Left lobe of liver (tissue), 2 donors: ENCODE measurements at regions not wholly inside any gene's neighbourhood (a gene's known extent, or its start where the extent isn't known, plus 50 kb on each side); places are given as distances from the start of the nearest gene placed in this dataset.

Source experiments
- ATAC-seq: fragments of 200-7000 bp; cut with Tn5 transposase; one replicate; pipeline ENCODE4 v1.9.1; 2020; ENCODE audit warnings: mild to moderate bottlenecking, moderate library complexity
- DNase-seq: peaks from one replicate; pipeline ENCODE4 v3.0.0-alpha.2; 2020; ENCODE audit warnings: low spot score
- donor health status: DM: no; HTN: no; CAD: no; lungs with moderate emphysema.
- donor health status: DM: no; HTN: yes; CAD: no.

DNA sequence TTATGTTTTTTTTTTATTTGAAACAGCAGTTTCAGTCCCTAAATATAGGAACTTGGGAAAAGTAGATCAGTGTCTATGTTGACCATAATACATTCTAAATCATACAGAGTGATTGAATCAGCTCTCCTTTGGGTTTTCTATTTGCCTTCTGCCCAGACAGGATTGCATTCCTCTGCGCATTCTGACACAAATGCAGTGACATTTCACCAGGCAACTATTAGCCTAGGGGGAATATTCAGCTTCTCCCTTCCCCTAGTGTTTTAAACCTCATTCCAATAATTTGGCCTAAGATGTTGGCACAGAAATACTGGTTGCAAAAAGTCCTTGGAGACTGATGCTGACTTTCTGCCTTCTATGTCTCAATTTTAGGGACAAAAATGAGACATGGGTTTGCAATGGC is 172.8 kb downstream of the PTGER3 start:
- ATAC-seq: no peak
- DNase-seq: no peak

DNA sequence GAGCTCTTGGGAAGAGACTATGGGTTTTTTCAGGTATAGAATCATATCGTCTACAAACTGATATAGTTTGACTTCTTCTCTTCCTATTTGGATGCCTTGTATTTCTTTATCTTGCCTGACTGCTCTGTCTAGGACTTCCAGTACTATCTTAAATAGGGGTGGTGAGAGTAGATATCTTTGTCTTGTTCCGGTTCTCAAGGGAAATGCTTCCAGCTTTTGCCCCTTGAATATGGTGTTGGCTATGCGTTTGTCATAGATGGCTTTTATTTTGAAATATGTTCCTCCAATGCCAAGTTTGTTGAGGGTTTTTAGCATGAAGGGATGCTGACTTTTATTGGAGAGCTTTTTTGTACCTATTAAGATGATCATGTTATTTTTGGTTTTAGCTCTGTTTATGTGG is 170.3 kb downstream of the PTGER3 start:
- DNase-seq: no peak
- no peak for ATAC-seq

DNA sequence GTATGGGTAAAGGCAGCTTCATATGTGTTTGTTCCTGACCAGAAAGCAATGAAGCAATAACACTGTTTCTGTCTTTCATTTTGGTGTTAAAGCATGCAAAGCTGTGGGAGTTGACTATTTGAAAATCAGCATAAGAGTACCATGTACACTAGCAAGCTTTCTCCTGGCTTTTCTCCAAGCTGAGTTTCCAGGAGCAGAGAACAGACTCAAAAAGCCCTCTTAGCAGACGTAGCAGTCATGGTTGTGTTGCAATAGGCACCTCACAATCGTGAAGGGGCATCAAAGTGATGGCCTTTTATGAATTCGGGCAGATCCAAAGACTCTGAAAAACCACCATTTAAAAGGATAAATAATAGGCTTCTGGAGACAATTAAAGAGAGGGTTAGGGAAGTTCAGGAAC is 159.7 kb downstream of the PTGER3 start:
- DNase-seq: no peak
- no peak for ATAC-seq

DNA sequence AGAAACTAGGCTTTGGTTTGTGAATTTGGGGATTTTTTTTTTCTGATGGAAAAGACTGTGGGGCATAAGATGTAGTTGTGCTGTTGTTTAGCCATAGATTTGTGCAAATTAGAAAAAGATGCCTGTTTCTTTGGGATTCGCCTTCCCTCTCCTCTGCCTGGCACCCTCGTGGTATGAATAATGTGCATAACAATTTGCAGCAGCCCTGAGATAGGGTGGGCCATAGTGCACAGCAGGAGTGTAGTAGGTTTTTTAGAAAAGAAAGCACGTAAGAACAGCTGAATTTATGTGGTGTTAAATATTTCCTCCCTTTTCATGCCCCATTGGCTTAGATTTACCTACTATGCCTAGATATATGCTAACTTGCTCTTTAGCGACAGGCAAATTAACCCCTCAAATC is 158.9 kb downstream of the PTGER3 start:
- ATAC-seq: no peak
- no peak for DNase-seq

DNA sequence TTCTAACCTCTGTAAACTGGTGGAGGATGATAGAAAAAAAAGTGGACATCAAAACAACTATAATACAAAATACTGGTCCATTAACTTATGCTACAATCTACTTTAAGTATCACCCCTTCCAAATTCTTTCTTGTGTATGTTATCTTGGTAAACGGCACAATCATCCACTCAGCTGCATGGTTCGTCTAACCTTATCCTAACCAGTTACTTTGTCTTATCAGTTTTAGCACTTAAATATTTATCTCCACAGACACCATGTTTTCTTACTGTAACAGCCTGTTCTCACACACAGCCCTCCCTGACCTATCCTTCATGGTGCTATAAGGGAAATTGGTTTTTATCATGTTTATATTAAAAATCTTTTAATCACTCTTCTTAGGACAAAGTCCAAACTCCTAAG is 157.2 kb downstream of the PTGER3 start:
- no peak for DNase-seq
- ATAC-seq: no peak

DNA sequence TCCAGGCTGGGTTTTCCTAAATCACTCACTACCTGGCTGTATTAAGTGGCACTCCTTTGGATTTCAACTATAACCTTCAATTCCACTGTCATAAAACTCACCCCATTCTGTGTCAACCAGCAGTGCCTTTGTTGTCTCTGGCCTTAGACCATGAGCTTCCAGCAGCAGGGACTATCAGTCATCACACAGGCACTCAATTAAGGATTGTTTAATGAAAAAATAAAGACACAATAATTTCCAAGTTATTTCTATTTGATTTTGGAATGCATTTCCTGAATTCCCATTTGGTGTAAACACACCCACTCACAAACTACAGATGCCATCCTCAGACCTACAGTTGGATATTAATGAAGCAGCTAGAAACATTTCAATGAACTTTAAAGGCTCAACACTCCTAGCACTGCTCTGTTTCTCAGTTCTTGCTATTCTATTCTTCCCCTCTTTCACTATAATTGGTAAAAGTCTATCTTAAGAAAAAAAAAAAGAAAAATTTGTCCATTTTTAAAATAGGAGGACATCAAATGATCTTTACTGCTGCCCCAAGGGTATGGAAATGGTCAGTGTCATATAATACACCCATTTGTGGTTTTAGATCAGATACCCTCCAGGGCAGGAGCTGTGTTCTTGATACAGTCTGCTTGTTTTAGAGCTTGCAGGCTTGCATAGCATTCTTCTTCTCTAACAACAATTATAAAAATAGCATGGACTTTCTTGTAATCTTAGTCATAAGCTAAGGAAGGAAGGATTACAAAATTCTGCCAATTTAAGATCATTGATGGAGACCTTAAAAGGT is 156.4 kb downstream of the PTGER3 start:
- no peak for ATAC-seq
- DNase-seq: no peak

DNA sequence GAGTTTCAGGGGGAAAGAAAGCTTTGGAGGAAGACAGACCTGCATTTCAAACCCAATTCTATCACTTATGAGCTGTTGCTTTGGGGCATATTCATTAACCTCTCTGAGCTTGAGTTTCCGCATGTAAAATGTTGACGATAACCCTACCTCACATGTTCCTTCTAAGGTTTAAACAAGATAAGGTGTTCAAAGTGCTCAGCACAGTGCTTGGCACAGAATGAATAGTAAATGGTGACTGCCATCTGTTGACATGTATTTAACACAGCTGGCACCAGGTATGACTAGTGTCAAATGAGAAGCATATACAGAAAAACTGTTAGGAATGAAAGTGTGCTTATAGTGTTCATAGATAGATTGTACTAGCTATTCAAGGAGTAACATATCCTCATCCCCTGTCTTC is 155.5 kb downstream of the PTGER3 start:
- no peak for DNase-seq

DNA sequence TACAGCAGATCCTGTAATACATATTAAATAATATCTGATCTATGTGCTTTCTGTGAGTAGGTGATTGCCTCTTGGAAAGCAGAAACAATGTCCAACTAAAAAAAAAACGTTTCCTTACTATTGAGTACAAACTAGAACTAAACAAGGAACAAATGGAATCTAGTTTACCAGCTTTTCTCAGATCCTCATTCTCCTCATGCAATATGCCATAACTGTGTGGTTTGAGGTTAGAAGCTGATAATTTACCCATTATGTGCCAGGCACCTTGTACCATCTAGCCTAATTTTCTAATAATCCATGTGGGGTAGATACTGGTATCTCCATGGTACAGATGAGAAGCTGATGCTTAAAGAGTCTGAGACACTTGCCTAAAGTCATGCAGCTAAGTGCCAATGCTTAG is 154.7 kb downstream of the PTGER3 start:
- no peak for ATAC-seq
- DNase-seq: no peak

More for the DNA sequence above, 155.5 kb downstream of the PTGER3 start:
- ATAC-seq: no peak

DNA sequence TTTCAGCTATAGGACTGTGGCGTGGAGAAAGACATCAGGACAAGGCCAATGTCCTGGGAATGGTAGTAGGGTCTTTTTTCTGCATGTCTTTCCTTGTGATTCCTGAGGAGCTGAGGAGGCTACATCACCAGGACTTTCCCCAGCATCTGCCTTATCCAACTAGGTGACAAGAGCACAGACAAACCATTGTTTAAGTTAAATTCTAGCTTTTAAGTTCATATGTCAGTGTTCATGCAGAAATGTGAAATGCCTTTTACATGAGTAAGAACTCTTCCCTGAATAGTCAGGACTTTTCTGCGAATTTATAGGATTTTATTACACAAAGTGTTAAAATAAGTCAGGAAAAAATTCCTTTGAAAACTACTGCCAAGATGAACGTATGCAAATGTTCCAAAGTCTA is 154.2 kb downstream of the PTGER3 start:
- no peak for ATAC-seq
- no peak for DNase-seq

DNA sequence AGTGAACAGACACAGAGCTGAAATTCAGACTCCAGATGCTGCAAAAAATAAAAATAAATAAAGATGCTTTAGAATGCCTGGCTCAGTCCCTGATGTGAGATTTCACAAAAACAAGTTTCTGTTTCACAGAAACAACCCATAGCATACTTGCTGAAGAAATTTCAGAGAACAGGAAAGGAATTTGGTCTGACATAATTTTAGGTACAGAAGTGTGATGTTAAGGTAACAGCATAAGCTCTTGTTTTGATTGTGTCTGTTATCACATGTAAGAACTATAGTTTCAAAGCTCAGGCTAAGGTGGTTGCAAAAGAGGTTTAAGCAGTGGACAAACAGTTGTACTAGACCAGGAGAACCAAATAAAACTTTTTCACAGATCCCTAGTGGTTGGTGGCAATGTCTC is 152.1 kb downstream of the PTGER3 start:
- ATAC-seq (no peak), DNase-seq (no peak)

DNA sequence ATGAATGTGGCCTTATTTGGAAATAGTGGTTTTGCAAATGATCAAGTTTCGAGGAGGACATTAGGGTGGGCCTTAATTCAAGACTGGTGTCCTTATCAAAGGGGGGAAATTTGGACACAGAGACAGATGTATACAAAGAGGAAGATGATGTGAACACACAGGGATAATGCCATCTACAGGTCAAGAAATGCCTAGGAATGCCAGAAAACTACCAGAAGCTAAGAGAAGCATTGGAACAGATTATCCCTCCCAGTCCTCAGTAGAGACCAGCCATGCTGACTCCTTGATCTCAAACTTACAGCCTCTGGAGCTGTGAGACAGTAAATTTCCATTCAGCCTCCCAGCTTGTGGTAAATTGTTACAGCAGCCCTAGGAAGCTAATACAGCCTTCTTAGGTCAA is 151.4 kb downstream of the PTGER3 start:
- DNase-seq: no peak
- no peak for ATAC-seq

DNA sequence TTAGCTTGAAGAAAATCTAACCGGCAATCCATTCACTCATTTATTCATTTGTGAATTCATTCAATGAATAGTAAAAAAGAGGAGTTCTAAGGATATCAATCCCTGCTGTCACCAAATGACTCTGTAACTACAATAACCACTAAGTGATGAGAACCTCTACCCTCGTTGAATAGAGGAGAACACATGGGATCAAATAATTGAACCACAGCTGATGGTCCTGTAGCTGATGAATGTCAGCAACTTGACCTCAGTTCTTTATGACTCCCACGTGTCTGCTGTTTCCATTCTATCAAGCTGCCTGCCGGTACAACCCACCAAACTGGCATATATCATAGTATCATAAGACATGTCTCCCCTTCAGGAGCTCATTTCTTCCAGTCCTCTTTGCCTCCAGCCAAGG is 150.3 kb downstream of the PTGER3 start:
- no peak for ATAC-seq
- no peak for DNase-seq

DNA sequence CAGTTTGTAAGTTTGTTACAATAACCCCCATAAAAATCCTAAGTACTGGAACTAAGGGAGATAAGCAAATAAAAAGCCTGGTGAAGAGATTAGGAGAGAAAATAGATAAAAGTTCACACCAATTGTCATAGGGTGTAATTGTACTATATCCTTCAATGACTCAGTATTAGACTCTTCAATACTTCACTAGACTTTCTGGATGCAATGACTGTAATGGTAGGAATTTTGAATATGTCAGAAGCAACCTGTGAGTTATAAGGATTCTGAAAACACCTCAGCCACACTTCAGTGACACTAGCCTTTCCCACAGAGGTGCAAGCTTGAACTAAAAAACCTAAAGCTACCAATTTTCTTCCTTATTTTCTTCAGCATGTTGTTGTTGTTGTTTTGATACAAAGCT is 147.9 kb downstream of the PTGER3 start:
- ATAC-seq (no peak), DNase-seq (no peak)

DNA sequence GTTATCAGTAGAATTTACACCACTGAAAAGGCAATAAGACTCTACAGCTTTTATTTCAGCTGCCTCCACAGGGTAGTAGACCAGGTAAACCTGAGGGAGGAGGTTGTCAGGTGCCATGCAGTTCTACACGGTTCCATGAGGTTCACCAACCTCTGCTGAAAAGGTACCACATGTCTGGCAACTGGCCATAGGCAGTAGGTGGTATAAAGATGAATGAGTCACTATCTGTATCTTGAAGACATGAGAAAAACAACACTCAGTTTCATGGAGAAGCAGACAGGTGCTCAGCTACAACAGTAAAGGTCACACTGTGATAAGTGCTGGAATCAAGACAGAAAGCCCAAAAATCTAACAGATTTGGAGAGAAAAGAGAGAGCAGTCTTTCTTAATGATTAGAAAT is 145.4 kb downstream of the PTGER3 start:
- ATAC-seq: no peak
- DNase-seq: no peak

DNA sequence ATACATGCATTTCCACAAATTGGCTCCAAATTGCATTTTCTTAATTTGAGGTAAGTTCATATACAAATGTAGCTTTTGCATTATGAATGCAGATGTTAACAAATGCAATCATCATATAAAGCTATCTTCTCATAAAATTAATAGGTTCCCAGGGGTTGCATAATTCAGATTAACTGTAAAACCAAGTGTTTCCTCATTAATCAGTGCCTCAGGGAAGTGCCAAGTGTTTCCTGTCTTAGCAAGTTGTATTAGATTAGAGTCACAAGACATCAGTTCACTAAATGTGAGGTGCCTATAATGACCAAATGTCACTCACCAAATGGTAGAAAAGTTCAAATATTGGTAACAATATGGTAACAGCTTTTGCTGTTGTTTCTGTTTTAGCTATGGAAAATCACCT is 140.8 kb downstream of the PTGER3 start:
- ATAC-seq: no peak
- no peak for DNase-seq

DNA sequence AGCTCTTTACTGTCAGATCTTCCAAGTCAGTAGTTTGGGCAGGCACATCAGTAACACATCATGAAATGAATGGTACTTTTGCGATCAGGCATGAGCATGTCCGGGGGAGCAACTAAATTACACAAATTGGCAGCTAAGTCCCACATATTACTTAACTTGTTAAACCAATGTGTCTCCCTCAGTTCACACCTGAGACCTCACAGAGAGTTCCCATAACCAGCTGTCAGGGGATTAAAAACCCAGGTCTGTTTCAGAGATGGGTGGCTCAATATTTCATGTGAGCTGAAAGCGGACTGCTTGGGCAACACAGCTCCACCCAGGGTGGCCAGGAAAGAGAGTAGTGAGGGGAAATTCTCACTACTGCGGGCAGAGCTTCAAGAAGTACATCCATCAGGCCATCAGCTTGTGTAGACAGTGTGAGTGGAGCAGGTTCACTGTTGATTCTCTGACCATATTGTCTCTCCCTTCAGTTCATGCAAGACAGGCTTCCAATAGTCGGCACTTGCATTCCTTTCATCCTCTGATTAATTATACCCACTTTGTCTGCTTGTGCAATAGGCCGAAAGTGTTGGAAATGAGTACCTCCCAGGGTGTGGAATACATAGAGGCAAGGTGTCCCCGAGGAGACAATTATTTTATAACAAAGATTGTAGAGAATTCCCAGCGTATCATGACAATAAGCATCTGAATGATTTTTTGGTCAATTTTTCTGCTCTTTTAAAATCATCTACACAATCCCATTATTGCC is 139.9 kb downstream of the PTGER3 start:
- ATAC-seq (no peak), DNase-seq (no peak)

DNA sequence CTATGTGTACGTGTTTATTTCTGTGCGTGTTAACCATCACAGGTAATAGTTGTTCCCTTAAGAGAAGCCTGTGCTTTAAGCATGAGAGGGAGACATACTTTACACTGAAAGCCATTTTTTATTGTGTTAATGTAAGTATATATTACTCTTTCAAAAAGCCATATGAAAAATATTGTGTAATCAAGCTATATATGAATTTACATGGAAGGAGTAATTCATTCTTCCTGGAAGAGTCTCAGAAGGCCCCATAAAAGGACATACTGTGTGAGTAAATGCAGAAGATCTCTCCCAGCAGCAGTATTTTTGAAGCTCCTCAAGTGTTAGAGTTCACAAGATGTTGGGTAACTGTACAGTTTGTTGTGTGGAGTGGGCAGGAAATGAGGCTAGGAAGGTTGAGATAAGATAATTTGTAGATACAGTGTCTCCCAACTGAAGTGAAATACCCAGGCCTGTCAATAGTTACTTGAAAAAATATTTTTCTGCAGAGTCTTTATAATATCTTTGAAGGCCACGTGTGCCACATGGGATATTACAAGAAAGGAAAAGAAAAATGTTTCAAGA is 138.3 kb downstream of the PTGER3 start:
- ATAC-seq: no peak
- DNase-seq: no peak

DNA sequence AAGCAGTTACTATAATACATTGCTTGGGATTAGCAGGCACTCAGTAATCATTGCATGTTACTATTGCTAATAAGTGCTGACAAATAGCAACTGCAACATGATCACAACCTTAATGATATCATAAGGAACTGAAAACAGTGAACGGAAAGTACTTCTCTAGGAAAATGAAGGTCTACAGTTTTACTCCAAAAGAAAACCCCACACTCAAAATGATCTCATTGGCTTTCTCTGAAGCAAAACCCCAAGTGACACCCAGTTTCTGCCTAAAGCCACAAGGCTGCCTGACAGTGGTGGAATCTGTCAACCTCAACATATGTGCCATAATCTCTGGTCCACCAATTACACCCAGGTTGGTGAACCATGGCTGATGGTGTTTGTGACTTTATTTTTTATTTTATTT is 137.6 kb downstream of the PTGER3 start:
- DNase-seq: no peak
- no peak for ATAC-seq

DNA sequence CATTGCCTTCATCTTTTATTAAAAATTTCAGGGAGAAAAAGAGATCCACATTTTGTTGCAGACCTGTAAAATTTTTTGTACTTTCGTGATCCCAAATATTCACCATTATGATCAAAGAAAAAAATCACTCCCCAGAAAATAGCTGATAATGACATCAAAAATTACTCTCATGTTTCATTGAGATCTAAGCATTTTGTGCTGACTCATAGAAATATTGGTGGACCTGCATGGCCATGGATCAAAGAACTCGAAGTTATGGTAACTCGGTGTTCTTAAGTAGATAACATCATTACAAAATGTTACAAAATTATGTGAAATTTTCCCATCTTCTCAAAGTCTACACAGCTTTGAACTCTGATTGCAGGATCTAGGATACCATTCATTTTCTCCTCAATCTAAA is 135.8 kb downstream of the PTGER3 start:
- ATAC-seq (no peak), DNase-seq (no peak)

DNA sequence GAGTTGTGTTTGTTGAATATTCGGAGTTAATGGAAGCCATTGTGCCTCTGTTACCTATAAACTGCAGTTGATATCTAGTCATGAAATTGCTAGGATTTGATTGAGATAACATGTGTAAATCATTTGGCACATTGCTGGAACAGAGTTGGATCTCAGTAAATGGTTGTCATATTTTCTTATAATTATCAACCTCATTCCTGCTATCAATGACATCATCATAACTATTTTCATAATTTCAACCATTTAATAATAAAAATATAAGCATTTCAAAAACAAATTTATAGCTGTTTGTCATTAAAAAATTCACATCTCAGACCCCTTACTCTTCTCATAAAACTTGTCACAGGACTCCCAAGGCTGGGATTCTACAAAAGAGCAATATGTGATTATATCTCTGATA is 133.4 kb downstream of the PTGER3 start:
- ATAC-seq: no peak
- DNase-seq: no peak

DNA sequence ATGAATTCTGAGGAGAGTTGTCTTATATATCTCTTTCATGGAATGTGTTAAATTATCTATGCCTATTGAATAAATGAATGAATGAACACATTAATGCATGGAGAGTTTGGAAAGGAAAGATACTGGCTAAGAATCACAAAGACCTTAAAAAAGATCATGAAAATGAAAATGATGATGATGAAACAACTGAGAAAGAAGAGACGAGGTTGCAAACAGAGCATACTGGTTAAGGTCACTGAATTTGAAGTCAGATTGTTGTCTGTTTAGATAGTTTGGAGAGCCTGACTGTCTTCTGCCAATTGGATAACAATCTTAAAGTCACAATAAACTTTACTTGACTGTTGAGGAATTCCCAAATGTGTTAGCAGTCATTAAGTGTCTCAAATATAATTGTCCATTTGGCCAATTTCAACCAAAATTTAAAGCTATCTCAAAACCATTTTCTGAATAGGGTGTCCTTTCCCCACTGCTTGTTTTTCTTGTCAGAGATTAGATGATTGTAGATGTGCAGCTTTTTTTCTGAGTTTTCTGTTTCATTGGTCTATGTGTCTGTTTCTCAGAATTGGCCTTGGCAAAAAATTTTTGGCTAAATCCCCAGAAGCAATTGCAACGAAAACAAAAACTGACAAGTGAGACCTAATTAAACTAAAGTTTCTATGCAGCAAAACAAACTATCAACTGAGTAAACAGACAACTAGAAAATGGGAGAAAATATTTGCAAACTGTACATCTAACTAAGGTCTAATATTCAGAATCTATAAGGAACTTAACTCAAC is 132.2 kb downstream of the PTGER3 start:
- DNase-seq (no peak), ATAC-seq (no peak)

DNA sequence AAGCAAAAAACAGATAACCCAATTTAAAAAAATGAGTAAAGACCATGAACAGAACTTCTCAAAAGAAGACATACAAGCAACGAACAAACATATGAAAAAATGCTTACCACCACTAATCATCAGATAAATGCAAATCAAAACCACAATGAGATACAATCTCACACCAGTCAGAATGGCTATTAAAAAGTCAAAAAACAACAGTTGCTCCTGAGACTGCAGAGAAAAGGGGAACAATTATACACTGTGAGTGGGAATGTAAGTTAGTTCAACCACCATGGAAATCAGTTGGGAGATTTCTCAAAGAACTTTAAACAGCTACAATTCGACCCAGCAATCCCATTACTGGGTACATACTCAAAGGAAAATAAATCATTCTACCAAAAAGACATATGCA is 131.6 kb downstream of the PTGER3 start:
- no peak for DNase-seq
- ATAC-seq: no peak
